ENCODE measurements at regions not wholly inside any gene's neighbourhood (a gene's known extent, or its start where the extent isn't known, plus 50 kb on each side); places are given as distances from the start of the nearest gene placed in this dataset.

- DNase-seq (ENCODE audit: low read depth, low spot score): no peak
These were observed 152.8 kb downstream of the BCL11A start for GRCh38 chr2:60400462-60401246.

DNA sequence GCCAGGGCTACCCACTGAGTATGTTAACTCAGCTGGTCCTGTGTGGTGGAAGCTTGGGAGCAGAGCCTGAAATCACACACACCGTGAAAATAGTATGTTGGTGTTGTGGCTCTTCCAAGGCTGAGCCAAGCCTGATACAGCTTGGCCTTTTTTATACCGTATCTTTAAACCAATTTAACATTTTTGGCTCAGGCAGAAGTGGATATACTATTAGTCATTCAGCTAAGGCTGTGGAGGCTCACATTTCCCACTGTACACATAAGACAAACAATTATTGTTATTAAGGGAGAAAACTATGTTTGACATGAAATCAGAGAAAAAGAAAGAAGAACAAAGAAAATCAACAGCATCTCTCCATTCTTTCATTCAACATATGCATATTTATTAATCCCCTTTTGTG, 159.0 kb downstream of the BCL11A start:
- DNase-seq (ENCODE audit: low read depth, low spot score): no peak

DNA sequence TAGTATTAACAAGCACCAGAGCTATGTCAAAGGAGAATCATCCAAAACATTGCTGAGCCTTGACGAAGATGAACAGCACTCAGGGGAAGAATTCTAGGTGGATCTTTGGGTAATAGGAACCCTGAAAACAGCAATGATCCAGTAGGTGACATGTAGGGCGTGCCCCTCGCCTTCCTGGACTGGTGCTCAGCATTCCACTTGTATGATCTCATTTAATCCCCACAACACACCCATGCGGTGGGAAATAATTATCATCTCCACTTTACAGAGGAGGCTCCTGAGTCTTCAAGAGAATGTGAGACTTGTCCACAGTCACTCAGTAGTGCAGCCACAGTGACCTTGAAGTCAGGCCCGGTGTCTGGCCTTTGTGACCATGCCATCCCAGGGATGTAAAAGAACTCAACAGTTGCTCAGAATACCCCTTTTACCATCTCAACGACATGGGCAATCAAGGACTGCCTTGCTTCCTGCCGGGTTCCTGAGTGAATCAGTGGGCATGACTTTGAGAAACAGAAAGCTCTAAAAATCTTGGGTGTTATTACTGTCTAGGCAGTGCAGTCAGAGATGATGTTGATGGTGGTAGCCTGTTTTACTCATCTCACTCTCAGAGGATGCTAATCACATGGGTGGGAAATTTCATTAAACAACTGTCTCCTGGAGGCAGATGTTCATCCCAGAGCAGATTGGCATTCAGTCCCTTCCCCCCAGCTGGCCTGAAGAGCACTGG, 161.6 kb downstream of the BCL11A start:
- DNase-seq (ENCODE audit: low read depth, low spot score): no peak

DNA sequence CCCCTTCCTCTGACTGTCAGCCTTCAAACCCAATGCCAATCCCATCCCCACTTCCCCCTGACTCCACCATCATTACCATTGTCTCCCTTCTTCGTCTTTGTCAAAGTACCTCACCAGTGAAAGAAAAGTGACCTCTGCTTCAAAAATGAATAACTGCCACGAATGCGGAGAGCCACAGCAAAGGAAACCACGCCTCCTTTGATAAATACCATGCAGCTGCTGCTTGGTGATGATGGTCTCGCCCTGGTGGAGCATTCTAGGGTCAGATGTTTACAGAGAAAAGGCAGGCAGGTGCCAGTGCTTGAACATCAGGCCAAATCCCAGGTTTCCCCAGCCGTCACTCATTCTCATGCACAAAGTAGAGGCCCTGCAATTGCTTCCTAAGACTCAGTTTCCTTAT, 162.2 kb downstream of the BCL11A start:
- DNase-seq (ENCODE audit: low read depth, low spot score): no peak

DNA sequence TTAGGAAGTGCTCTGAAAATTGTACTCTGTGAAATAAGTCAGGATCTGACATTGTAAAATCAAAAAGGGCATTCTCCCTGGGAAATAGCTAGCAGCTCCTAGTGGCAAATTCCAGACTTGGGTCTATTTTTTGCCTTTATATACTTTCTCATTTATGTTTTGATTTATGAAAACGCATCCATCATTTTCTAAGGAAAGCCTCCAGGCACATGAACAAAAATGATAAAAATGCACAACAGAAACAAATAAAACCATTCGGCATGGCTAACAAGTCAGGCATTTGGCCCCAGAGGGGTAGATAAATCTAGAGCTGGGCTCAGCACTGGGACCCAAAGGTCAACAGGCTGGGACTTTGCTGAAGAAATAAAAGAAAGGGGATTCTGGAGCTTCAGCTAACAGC, 167.0 kb downstream of the BCL11A start:
- no peak for DNase-seq (ENCODE audit: low read depth, low spot score)

- DNase-seq (ENCODE audit: low read depth, low spot score): no peak
These were observed 167.8 kb downstream of the BCL11A start for GRCh38 chr2:60385648-60386047.

- no peak for DNase-seq (ENCODE audit: low read depth, low spot score)
These were observed 169.9 kb downstream of the BCL11A start for GRCh38 chr2:60383401-60384143.

DNA sequence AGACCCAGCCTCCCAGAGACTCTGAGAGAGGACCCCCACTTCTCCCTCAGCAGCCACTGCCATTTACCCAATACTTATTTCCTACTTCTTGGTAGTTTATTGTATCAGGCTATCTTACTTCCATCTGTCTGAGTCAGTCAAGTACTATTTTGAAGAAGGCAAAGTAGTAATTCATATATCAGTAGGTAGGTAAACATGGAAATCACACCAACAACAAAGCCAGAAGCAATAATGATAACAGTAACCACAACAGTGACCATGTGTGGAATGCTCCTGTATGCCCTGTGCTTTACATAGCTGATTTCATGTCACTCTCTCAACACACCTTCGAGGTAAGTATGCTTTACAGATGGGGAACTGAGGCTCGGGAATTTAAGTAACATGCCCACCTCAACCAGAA, 173.0 kb downstream of the BCL11A start:
- DNase-seq (ENCODE audit: low read depth, low spot score): no peak

DNA sequence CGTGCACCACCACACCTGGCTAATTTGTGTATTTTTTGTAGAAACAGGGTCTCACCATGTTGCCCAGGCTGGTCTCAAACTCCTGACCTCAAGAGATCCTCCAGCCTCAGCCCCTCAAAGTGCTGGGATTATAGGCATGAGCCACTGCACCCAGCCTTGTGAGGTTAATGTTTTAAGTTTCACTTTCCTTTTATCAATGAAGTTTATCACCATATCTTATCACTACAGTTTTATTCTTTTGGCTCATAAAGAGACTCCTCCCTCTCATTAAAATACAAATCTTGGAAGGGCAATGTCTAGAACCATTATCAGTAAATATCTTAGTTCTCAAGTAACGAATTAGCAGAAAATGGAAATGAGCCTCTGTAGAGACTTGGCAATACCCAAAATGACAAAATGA, 173.8 kb downstream of the BCL11A start:
- DNase-seq (ENCODE audit: low read depth, low spot score): no peak

DNA sequence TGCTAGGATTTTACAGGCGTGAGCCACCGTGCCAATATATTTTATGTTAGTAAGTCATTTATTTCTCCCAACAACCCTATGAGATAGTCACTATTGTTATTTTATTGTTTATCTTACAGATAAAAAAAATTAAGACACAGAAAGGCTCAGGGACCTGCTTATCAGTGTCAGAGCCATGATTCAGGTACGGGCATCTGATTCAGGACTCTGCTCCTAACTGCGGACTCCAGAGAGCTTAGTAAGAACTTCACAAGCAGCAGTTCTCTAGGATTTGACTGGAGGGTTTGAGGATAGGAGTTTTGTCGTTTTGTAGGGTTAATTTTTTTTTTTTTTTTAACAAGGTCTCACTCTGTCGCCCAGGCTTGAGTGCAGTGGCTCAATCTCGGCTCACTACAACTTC, 174.2 kb downstream of the BCL11A start:
- no peak for DNase-seq (ENCODE audit: low read depth, low spot score)

DNA sequence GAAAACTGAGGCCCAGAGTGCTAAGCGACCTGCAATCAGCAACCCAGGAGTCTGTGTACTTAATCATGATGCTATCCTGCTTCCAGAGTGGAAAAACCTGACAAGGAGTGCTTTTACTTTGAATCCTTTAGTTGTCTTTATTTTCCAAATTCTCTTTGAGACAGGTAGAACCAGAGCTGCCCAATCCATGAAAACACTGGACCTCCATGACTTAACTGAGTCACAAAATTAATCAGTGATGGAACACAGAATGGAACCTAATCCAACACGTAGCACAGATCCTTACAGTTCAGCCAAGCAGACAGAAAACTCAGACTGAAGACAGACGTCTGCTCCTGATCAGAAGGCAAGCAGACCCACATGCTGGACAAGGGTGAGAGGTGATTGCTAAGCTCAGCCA, 175.6 kb downstream of the BCL11A start:
- no peak for DNase-seq (ENCODE audit: low read depth, low spot score)

DNA sequence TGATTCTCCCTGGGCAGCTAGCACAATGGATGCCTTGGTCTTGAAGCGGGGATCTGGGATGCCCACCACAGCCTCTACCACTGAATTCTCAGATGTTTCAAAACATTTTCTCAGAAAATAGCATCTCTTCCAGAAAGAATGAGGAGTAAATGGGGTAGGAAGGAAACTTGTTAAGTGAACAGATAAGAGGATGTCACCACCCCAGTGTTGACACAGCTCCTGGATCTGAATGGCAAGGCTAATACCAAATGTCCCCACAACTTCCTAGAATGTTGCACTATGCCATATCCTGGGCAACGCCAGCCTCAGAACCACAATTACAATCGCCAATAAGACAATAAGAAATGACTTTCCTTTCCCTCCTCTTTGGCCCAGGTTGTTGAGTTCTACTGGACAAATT, 177.2 kb downstream of the BCL11A start:
- DNase-seq (ENCODE audit: low read depth, low spot score): no peak

DNA sequence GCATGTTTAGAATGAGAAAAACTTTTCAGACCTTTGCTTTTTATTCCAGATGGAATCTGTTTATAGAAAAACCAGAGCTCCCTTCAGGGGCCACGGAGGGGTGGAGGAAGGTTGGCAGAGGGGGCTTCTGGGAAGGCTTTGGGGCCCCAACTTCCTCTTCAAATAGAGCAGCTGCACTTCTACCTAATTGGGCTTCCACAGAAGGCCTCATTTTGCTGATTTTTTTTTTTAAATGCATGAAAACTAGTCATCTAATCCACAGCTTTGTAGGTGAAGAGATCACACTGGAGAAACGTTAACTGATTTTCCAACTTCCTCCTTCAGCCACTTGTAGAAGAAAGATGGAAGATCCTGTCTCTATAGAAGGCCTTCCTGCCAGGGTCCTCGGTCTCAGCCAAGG, 181.8 kb downstream of the BCL11A start:
- no peak for DNase-seq (ENCODE audit: low read depth, low spot score)

GRCh38 chr2:60371219-60371618, 182.2 kb downstream of the BCL11A start:
- DNase-seq (ENCODE audit: low read depth, low spot score): no peak

DNA sequence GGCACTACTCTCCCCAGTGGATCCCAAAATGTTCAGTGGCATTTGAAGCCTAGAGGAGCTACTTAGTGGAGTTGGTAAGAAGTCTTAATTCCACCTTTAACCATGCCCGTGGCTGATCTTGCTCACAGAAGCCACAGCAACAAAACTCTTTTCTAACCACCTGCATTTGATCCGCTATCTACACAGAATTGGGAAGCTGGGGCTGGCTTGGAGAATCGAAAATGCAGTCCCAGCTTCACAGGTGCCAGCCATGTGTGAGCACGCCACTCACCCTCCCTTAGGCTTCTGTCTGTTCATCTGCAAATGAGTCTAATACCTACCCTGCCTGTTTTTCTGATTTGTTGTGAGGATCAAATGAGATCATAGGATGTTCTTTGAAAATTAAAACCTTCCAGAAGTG, 182.6 kb downstream of the BCL11A start:
- DNase-seq (ENCODE audit: low read depth, low spot score): no peak

GRCh38 chr2:60368456-60368855, 185.0 kb downstream of the BCL11A start:
- no peak for DNase-seq (ENCODE audit: low read depth, low spot score)

GRCh38 chr2:60366135-60366712, 187.2 kb downstream of the BCL11A start:
- DNase-seq (ENCODE audit: low read depth, low spot score): no peak

- peak; percentile 12 for DNase-seq (ENCODE audit: low read depth, low spot score)
These were observed 187.9 kb downstream of the BCL11A start for GRCh38 chr2:60365556-60365955.

DNA sequence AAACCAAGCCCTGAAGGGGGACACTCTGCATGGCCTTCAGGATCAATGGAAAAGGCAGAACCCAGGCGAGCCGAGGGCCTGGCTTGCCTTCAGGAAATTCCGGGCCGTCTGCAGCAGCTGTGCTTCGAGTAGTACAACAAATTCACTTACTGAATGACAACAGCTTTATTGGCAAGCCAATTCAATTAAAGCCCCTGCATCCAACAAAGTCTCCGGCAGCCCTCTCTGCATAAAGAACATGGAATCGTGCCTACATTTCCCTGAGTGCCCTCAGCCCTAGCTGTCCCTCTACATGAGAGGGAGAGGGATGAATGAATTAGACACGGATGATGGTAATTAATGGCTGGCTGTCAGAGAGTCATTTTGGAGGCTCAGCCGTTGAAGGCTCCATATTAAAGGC, 189.0 kb downstream of the BCL11A start:
- no peak for DNase-seq (ENCODE audit: low read depth, low spot score)

DNA sequence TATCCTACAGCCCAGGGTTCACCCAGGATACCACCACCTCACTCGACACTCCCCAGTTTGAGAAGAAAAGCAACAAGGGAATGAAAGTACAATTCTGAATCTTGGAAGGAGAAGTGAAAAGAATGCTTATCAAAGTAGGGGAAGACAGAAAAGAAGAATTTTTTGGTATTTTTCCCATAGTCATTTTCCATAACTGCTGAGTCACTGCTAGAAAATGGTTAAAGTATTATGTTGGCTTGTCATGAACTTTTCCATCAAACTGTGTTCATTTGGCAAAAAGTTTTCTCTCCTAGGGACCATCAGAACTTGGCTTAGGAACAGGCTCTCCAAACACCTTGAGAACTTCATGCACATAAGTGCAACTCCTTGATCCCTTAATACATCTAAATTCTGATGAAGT, 192.0 kb downstream of the BCL11A start:
- DNase-seq (ENCODE audit: low read depth, low spot score): no peak

GRCh38 chr2:60359569-60359968, 193.9 kb downstream of the BCL11A start:
- DNase-seq (ENCODE audit: low read depth, low spot score): no peak

- no peak for DNase-seq (ENCODE audit: low read depth, low spot score)
These were observed 195.0 kb downstream of the BCL11A start for GRCh38 chr2:60358476-60358875.

Measured in iPS DF 19.7 (cell line).